Activated naive CD4-positive, alpha-beta T cell treated with anti-CD3 and anti-CD28 coated beads, Interleukin-2, amount 50 U/mL, for 24 hours (primary cell): ENCODE measurements at regions not wholly inside any gene's neighbourhood (a gene's known extent, or its start where the extent isn't known, plus 50 kb on each side); places are given as distances from the start of the nearest gene placed in this dataset.
"Not testable (repeated sequence)": the region's sequence is repeated elsewhere in the genome, so short reads cannot be mapped to it uniquely, and the experiment has no call there.

Source experiments
- H3K27ac Mint-ChIP-seq: one replicate; pipeline ENCODE4 v1.8.0; 2021; ENCODE audit warnings: mild to moderate bottlenecking, mixed read lengths
- H3K27me3 Mint-ChIP-seq: one replicate; pipeline ENCODE4 v1.8.0; 2021; ENCODE audit warnings: mixed read lengths
- H3K36me3 Mint-ChIP-seq: one replicate; pipeline ENCODE4 v1.8.0; 2021; ENCODE audit warnings: mixed read lengths
- H3K4me1 Mint-ChIP-seq: one replicate; pipeline ENCODE4 v1.8.0; 2021; ENCODE audit warnings: mixed read lengths
- H3K4me3 Mint-ChIP-seq: one replicate; pipeline ENCODE4 v1.8.0; 2021; ENCODE audit warnings: mild to moderate bottlenecking, mixed read lengths
- H3K9me3 Mint-ChIP-seq: one replicate; pipeline ENCODE4 v1.8.0; 2021; ENCODE audit warnings: mixed read lengths

GRCh38 chr10:33609546-33609945 lies 275.1 kb upstream of the NRP1 start:
- Mint-ChIP-seq H3K4me3 (no peak overlapping the region), H3K36me3 (no peaks in the 10 kb centered on the region), H3K27ac (no peak overlapping the region), H3K9me3 (peaks cover 11% of the 10 kb centered on the region), H3K4me1 (no peaks in the 10 kb centered on the region), H3K27me3 (peaks cover 12% of the 10 kb centered on the region)

DNA sequence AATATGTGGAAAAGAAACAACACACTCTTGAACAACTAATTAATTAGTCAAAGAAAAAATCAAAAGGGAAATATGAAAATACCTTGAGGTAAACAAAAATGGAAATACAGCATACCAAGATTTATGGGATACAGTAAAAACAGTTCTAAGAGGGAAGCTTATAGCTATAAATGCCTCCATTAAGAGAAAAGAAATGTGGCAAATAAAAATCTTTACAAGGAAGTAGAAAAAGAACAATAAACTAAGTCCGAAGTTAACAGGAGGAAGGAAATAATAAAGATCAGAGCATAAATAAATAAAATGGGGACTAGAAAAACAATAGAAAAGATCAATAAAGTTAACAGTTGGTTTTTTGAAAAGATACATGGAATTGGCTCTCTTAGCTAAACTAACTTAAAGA lies 267.8 kb upstream of the NRP1 start:
- Mint-ChIP-seq H3K9me3 (peaks cover 8% of the 10 kb centered on the region), H3K27ac (no peak overlapping the region), H3K27me3 (peaks cover 7% of the 10 kb centered on the region)

GRCh38 chr10:33600381-33600780 lies 265.9 kb upstream of the NRP1 start:
- H3K27ac Mint-ChIP-seq, result no peak overlapping the region
- no peaks in the 10 kb centered on the region for H3K4me1 Mint-ChIP-seq
- no peak overlapping the region for H3K4me3 Mint-ChIP-seq
- H3K36me3 Mint-ChIP-seq, result no peaks in the 10 kb centered on the region
- H3K9me3 Mint-ChIP-seq, result peaks cover 8% of the 10 kb centered on the region
- peaks cover 8% of the 10 kb centered on the region for H3K27me3 Mint-ChIP-seq

More for the DNA sequence above, 267.8 kb upstream of the NRP1 start:
- H3K36me3 Mint-ChIP-seq, result no peaks in the 10 kb centered on the region
- no peaks in the 10 kb centered on the region for H3K4me1 Mint-ChIP-seq
- no peak overlapping the region for H3K4me3 Mint-ChIP-seq

- Mint-ChIP-seq H3K27ac (no peak overlapping the region), H3K4me1 (no peaks in the 10 kb centered on the region), H3K36me3 (no peaks in the 10 kb centered on the region), H3K4me3 (no peak overlapping the region), H3K9me3 (peaks cover 8% of the 10 kb centered on the region), H3K27me3 (peaks cover 8% of the 10 kb centered on the region)
These were observed 262.0 kb upstream of the NRP1 start for GRCh38 chr10:33596422-33596821.

GRCh38 chr10:33594475-33594874 lies 260.0 kb upstream of the NRP1 start:
- Mint-ChIP-seq H3K4me3 (no peak overlapping the region), H3K4me1 (no peaks in the 10 kb centered on the region), H3K9me3 (peaks cover 8% of the 10 kb centered on the region), H3K36me3 (no peaks in the 10 kb centered on the region), H3K27ac (no peak overlapping the region), H3K27me3 (peaks cover 8% of the 10 kb centered on the region)

DNA sequence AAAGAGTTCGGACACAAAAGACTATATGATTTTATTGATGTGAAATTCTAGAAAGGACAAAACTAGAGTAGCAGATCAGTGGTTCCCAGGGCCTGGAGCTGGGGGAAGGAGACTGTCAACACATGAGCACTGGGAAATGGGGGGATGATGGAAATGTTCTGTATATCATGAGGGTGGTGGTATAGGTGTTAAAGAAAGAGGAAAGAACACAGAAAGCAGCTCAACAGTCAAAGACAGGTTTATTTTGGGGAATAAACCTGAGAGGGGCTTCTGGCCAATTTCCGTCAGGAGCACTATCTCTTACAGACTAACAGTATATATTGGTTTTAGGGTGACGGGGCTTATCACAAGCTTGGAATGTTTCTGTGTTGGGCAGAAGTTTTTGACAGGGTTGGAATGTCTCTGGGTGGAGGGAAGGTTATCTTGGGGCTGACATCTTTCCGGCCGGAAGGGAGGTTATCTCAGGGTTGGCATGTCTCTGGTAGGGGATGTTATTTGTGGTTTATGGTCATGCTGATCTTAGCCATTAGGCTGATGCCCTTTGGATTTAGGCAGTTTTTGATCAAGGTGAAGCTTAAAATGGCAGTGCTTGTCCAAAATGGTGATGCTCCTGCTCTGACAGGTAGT lies 254.6 kb upstream of the NRP1 start:
- Mint-ChIP-seq H3K4me1 (no peaks in the 10 kb centered on the region), H3K9me3 (peaks cover 5% of the 10 kb centered on the region), H3K27me3 (peaks cover 8% of the 10 kb centered on the region), H3K4me3 (no peak overlapping the region), H3K27ac (no peak overlapping the region), H3K36me3 (no peaks in the 10 kb centered on the region)

DNA sequence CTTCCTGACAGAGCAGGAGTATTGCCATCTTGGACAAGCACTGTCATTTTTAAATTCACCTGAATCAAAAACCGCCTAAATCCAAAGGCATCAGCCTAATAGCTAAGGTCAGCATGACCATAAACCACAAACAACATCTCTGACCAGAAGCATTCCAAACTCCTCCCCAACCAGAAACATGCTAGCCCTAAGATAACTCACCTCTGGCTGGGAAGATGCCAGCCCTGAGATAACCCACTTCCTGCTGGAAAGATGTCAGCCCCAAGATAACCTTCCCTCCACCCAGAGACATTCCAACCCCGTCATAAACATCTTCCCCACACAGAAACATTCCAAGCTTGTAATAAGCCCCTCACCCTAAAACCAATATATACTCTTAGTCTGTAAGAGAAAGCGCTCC lies 250.1 kb upstream of the NRP1 start:
- H3K4me3 Mint-ChIP-seq, H3K9me3 Mint-ChIP-seq, H3K4me1 Mint-ChIP-seq, H3K36me3 Mint-ChIP-seq, H3K27me3 Mint-ChIP-seq, H3K27ac Mint-ChIP-seq: not testable (repeated sequence)

- peaks cover 8% of the 10 kb centered on the region for H3K27me3 Mint-ChIP-seq
- no peaks in the 10 kb centered on the region for H3K4me1 Mint-ChIP-seq
- no peaks in the 10 kb centered on the region for H3K36me3 Mint-ChIP-seq
- no peak overlapping the region for H3K4me3 Mint-ChIP-seq
- no peaks in the 10 kb centered on the region for H3K9me3 Mint-ChIP-seq
- no peak overlapping the region for H3K27ac Mint-ChIP-seq
These were observed 245.5 kb upstream of the NRP1 start for GRCh38 chr10:33579996-33580395.

DNA sequence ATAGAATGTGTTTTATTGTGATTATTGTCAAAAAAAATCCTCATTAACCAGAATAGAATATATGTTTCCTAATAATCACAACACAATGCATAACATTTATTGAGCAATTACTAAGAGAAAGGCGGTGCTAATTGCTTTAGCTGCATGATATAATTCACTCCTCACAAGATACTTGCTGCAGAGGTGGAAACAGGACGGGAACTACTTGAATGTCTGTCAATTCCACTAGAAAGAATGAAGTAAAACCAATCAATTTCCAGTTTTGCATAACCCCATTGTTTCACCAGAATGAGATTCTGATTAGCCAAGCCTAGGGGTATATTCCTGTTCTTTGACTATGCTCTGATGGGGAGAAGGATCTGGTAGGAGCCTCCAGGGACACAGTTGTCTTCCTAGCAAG lies 239.1 kb upstream of the NRP1 start:
- Mint-ChIP-seq H3K27ac (no peak overlapping the region), H3K27me3 (peaks cover 5% of the 10 kb centered on the region), H3K4me3 (no peak overlapping the region), H3K4me1 (no peaks in the 10 kb centered on the region), H3K36me3 (no peaks in the 10 kb centered on the region), H3K9me3 (no peaks in the 10 kb centered on the region)

GRCh38 chr10:33571616-33572015 lies 237.1 kb upstream of the NRP1 start:
- no peaks in the 10 kb centered on the region for H3K36me3 Mint-ChIP-seq
- H3K4me1 Mint-ChIP-seq, result no peaks in the 10 kb centered on the region
- no peak overlapping the region for H3K4me3 Mint-ChIP-seq
- H3K27me3 Mint-ChIP-seq, result peaks cover 4% of the 10 kb centered on the region
- no peak overlapping the region for H3K27ac Mint-ChIP-seq
- H3K9me3 Mint-ChIP-seq, result no peaks in the 10 kb centered on the region

DNA sequence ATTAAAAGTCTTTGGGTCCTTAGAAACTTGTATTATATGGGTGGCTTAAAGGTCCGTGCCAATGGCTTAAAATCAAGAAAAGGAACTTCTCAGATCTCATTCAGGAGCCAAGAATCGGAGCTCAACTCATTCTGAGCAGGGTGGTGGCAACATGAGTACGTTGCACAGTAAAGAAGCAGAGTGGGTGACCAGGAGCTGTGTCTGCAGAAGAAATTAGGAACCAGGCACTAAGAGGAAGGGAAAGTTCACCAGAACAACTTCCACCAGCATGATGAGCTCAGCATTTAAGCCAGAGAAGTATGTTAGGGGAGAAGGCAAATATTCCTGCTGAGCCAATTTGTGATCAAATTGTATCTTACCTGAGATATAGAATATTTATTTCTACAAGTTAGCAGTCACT lies 236.0 kb upstream of the NRP1 start:
- Mint-ChIP-seq H3K27ac (no peak overlapping the region), H3K4me1 (no peaks in the 10 kb centered on the region), H3K9me3 (no peaks in the 10 kb centered on the region), H3K27me3 (peaks cover 5% of the 10 kb centered on the region), H3K4me3 (no peak overlapping the region), H3K36me3 (no peaks in the 10 kb centered on the region)

DNA sequence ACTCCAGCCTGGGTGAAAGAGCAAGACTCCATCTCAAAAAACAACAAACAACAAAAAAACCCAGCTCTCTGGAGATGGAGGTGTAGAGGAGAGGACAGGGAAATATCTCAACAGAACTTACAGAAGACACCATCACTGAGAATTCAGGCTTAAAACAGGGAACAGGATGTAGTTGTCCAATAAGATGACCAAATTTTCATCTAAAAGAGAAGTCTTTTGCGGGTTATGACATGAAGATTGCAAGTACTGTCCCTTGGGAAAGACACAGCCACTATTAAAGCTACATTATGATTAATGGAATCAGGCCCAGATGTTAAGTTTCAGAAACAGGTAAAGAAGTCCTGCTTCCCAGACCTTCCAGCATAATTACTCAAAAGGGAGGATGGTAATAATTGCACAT lies 235.2 kb upstream of the NRP1 start:
- Mint-ChIP-seq H3K9me3 (no peaks in the 10 kb centered on the region), H3K36me3 (no peaks in the 10 kb centered on the region), H3K4me3 (no peak overlapping the region), H3K27ac (no peak overlapping the region), H3K4me1 (no peaks in the 10 kb centered on the region), H3K27me3 (peaks cover 5% of the 10 kb centered on the region)

DNA sequence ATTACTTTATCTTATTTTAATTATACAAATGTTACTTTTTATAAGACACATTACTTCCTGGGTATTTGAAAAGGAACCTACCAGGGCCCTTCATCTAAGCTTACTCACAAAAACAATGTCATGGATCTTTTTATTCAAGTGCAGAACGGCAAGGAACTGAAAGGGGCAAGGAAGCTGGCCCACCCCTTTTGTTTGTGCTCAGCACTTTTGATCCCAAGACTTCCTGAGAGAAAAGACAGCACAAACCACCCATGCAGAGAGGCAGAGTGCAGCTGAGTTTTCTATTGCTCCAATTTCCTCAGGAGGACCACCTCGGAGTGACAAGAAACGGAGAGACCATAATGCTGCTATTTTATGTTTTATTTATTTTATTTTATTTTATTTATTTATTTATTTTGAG lies 232.0 kb upstream of the NRP1 start:
- Mint-ChIP-seq H3K9me3 (no peaks in the 10 kb centered on the region), H3K36me3 (no peaks in the 10 kb centered on the region), H3K4me3 (no peak overlapping the region), H3K4me1 (no peaks in the 10 kb centered on the region), H3K27ac (no peak overlapping the region), H3K27me3 (peaks cover 10% of the 10 kb centered on the region)

DNA sequence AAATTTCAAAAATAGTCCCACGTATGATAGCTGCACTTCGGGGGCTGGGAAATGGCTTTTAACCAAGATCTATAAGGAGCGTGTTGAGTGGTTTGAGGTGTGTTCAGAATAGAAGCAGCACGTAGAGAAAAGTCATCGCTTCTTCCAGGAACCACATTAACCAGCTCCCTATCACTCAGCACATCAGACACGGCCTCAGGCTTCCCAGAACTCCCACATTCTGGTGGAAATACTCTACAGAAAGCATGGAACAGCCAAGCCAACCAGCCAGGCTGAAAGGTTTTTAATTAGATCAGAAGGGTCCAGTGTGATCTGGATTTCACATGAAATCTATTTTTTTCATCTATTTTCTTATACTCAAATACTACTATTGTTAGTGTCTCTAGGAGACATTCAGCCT lies 231.5 kb upstream of the NRP1 start:
- Mint-ChIP-seq H3K4me3 (no peak overlapping the region), H3K9me3 (no peaks in the 10 kb centered on the region), H3K27me3 (peaks cover 12% of the 10 kb centered on the region), H3K27ac (no peak overlapping the region), H3K4me1 (no peaks in the 10 kb centered on the region), H3K36me3 (no peaks in the 10 kb centered on the region)

DNA sequence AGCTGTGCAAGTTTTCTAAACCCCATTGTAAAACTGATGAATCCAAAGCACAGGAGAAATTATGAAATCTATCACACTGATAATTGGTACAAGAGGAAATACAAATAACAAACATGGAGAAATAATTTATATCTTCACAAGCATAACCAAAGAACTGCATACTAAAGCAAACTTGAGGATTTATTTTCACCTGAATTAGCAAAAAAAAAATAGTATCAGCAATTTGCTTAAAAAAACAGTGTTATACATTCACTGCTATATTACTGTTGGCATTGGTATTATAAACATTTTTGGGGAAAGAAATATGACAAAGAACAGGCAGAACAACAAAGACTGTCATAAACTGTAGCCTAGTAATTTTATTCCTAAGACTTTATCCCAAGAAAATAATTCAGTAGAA lies 230.8 kb upstream of the NRP1 start:
- H3K9me3 Mint-ChIP-seq, result no peaks in the 10 kb centered on the region
- no peak overlapping the region for H3K27ac Mint-ChIP-seq
- H3K27me3 Mint-ChIP-seq, result peaks cover 13% of the 10 kb centered on the region
- no peaks in the 10 kb centered on the region for H3K36me3 Mint-ChIP-seq
- no peak overlapping the region for H3K4me3 Mint-ChIP-seq
- no peaks in the 10 kb centered on the region for H3K4me1 Mint-ChIP-seq

DNA sequence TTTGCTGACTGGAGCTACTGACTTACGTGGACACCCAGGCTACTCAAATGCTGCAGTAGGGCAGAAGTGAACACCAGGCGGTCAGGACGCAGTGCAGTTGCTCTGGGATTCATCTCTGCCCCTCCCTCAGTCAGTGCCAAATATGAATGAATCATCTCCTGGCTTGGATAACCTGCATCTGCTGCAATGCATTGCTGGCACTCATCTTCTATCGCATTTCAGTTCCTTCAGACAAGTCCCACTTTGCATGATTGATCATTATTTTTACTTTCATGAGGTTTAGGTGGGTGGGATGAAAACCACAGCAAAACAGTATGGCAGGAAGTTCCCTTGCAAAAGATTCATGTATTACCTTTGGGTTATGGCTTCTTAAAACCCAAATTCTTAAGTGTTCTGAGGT lies 224.6 kb upstream of the NRP1 start:
- Mint-ChIP-seq H3K36me3 (no peaks in the 10 kb centered on the region), H3K9me3 (no peaks in the 10 kb centered on the region), H3K27ac (no peak overlapping the region), H3K4me3 (no peak overlapping the region), H3K27me3 (peaks cover 11% of the 10 kb centered on the region), H3K4me1 (no peaks in the 10 kb centered on the region)

DNA sequence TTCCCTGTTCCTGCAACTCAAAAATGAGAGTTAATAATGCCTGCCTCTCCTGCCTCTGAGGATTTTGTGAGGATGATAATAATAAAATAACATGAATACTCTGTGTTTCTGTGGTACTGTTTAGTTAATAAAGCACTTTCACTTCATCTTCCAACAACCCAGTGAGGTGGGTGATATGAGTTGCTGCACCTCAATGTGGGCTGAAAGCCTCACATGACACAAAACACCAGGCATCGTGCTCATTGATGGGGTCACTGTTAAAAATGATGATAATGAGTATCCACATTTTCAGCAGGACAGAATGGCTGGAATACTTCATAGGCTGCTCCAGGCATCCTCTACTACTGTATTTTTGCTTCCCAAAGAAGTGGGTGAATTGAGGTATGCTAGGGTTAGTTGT lies 222.8 kb upstream of the NRP1 start:
- no peaks in the 10 kb centered on the region for H3K36me3 Mint-ChIP-seq
- H3K27ac Mint-ChIP-seq, result no peak overlapping the region
- H3K9me3 Mint-ChIP-seq, result no peaks in the 10 kb centered on the region
- H3K4me3 Mint-ChIP-seq, result no peak overlapping the region
- no peaks in the 10 kb centered on the region for H3K4me1 Mint-ChIP-seq
- peaks cover 12% of the 10 kb centered on the region for H3K27me3 Mint-ChIP-seq
